ENCODE measurements at regions not wholly inside any gene's neighbourhood (a gene's known extent, or its start where the extent isn't known, plus 50 kb on each side); places are given as distances from the start of the nearest gene placed in this dataset.

- TF ChIP-seq, protein P1, sequence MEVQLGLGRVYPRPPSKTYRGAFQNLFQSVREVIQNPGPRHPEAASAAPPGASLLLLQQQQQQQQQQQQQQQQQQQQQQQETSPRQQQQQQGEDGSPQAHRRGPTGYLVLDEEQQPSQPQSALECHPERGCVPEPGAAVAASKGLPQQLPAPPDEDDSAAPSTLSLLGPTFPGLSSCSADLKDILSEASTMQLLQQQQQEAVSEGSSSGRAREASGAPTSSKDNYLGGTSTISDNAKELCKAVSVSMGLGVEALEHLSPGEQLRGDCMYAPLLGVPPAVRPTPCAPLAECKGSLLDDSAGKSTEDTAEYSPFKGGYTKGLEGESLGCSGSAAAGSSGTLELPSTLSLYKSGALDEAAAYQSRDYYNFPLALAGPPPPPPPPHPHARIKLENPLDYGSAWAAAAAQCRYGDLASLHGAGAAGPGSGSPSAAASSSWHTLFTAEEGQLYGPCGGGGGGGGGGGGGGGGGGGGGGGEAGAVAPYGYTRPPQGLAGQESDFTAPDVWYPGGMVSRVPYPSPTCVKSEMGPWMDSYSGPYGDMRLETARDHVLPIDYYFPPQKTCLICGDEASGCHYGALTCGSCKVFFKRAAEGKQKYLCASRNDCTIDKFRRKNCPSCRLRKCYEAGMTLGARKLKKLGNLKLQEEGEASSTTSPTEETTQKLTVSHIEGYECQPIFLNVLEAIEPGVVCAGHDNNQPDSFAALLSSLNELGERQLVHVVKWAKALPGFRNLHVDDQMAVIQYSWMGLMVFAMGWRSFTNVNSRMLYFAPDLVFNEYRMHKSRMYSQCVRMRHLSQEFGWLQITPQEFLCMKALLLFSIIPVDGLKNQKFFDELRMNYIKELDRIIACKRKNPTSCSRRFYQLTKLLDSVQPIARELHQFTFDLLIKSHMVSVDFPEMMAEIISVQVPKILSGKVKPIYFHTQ (CRISPR knock-in tag; IDR thresholded peaks at IDR 0.05), result no peak
- TF ChIP-seq GABPB1 (CRISPR knock-in tag; IDR thresholded peaks at IDR 0.05) (no peak), ETV6 (CRISPR knock-in tag; IDR thresholded peaks at IDR 0.05) (no peak), SMAD4 (CRISPR knock-in tag; IDR thresholded peaks at IDR 0.05) (no peak), NFE2L1 (CRISPR knock-in tag; IDR thresholded peaks at IDR 0.05) (no peak), ZNF512 (CRISPR knock-in tag; IDR thresholded peaks at IDR 0.05; ENCODE audit: borderline replicate concordance) (no peak), RORB (CRISPR knock-in tag; IDR thresholded peaks at IDR 0.05) (no peak), USF2 (CRISPR knock-in tag; IDR thresholded peaks at IDR 0.05) (no peak), IRF1 (CRISPR knock-in tag; IDR thresholded peaks at IDR 0.05) (no peak), NFYB (CRISPR knock-in tag; conservative IDR thresholded peaks at IDR 0.05; ENCODE audit: low read depth) (no peak), MAX (CRISPR knock-in tag; IDR thresholded peaks at IDR 0.05) (no peak), MYBL2 (CRISPR knock-in tag; IDR thresholded peaks at IDR 0.05) (no peak), PRRX2 (CRISPR knock-in tag; IDR thresholded peaks at IDR 0.05) (no peak), ERG (CRISPR knock-in tag; IDR thresholded peaks at IDR 0.05) (no peak), ATF1 (CRISPR knock-in tag; IDR thresholded peaks at IDR 0.05) (no peak), ZNF416 (CRISPR knock-in tag; IDR thresholded peaks at IDR 0.05) (no peak), ZNF423 (CRISPR knock-in tag; IDR thresholded peaks at IDR 0.05) (no peak), CREM (CRISPR knock-in tag; IDR thresholded peaks at IDR 0.05) (no peak)
Observed at GRCh38 chr10:30190577-30191552, 131.5 kb upstream of the JCAD start (continued).

- Mint-ChIP-seq H3K9me3 (peaks cover 3% of the 10 kb centered on the region), H3K4me3 (no peak overlapping the region), H3K36me3 (no peaks in the 10 kb centered on the region), H3K4me1 (no peaks in the 10 kb centered on the region), H3K27me3 (ENCODE audit: low read depth) (no peaks in the 10 kb centered on the region), H3K27ac (no peak overlapping the region)
- no peak for ATAC-seq
- DNase-seq (ENCODE audit: low spot score), result no peak
- ChIA-PET POLR2A (no interaction called here), CTCF (no interaction called here)
- TF ChIP-seq SP1 (CRISPR knock-in tag; conservative IDR thresholded peaks at IDR 0.05) (no peak), JUN (CRISPR knock-in tag; IDR thresholded peaks at IDR 0.05) (no peak), MYBL2 (CRISPR knock-in tag; IDR thresholded peaks at IDR 0.05) (no peak), CBFB (CRISPR knock-in tag; IDR thresholded peaks at IDR 0.05; ENCODE audit: low read depth) (no peak), ZNF532 (CRISPR knock-in tag; IDR thresholded peaks at IDR 0.05; ENCODE audit: borderline replicate concordance) (no peak)
Observed at GRCh38 chr10:30189238-30189580, 129.8 kb upstream of the JCAD start.
